GM10248 (cell line): ENCODE measurements at regions not wholly inside any gene's neighbourhood (a gene's known extent, or its start where the extent isn't known, plus 50 kb on each side); places are given as distances from the start of the nearest gene placed in this dataset.
"Not testable (repeated sequence)": the region's sequence is repeated elsewhere in the genome, so short reads cannot be mapped to it uniquely, and the experiment has no call there.

Experiments
- CTCF ChIA-PET: fragments of 300-600 bp; sonication (Branson Sonifier 250); formaldehyde crosslinking; extraction: SDS; loops from one replicate; lab custom pipeline; 2021; ENCODE audit warnings: antibody characterized with exemption; lab: Yijun Ruan, JAX
- POLR2A ChIA-PET: fragments of 350-650 bp; sonication (Branson Sonifier 250); formaldehyde crosslinking; extraction: SDS; loops from one replicate; lab custom pipeline; 2020; ENCODE audit warnings: antibody characterized with exemption; lab: Yijun Ruan, JAX
- DNase-seq: peaks from one replicate; pipeline ENCODE4 v3.0.0; 2012; ENCODE audit errors: extremely low spot score
- CTCF ChIP-seq: IDR thresholded peaks from 2 replicates; pipeline ENCODE4 v1.5.1; 2012; ENCODE audit warnings: mild to moderate bottlenecking, low read depth; ENCODE audit errors: extremely low read depth, missing control alignments, control extremely low read depth

GRCh38 chr13:19088416-19088815 lies 93.2 kb downstream of the TUBA3C start:
- TF ChIP-seq CTCF: no peak
- no peak for DNase-seq
- ChIA-PET POLR2A (no interaction called here), CTCF (no interaction called here)

- ChIA-PET POLR2A (no interaction called here), CTCF (no interaction called here)
- TF ChIP-seq CTCF: no peak
- DNase-seq: no peak
Observed at GRCh38 chr13:19085876-19086275, 95.7 kb downstream of the TUBA3C start.

GRCh38 chr13:19085258-19085657 lies 96.4 kb downstream of the TUBA3C start:
- no peak for TF ChIP-seq CTCF
- ChIA-PET CTCF (no interaction called here), POLR2A (no interaction called here)
- DNase-seq: no peak

GRCh38 chr13:19083340-19083739 lies 98.3 kb downstream of the TUBA3C start:
- CTCF ChIA-PET: interaction anchor here (1.1 kb wide), 1 partner anchor 9 kb away, joined by 3 read pairs; no protein-coding TSS in a partner anchor
- POLR2A ChIA-PET: no interaction called here
- TF ChIP-seq CTCF: no peak
- no peak for DNase-seq

GRCh38 chr13:19075418-19075817 lies 106.2 kb downstream of the TUBA3C start:
- TF ChIP-seq CTCF: no peak
- DNase-seq: no peak
- ChIA-PET POLR2A (no interaction called here), CTCF (no interaction called here)

GRCh38 chr13:19074519-19074918 lies 107.1 kb downstream of the TUBA3C start:
- DNase-seq: no peak
- ChIA-PET CTCF (no interaction called here), POLR2A (no interaction called here)
- no peak for TF ChIP-seq CTCF

- DNase-seq, POLR2A ChIA-PET, CTCF ChIA-PET: not testable (repeated sequence)
Observed at GRCh38 chr13:19074106-19074505, 107.5 kb downstream of the TUBA3C start.

GRCh38 chr13:19072956-19073706 lies 108.5 kb downstream of the TUBA3C start:
- POLR2A ChIA-PET, CTCF ChIA-PET: not testable (repeated sequence)

More at GRCh38 chr13:19072956-19073706, 108.5 kb downstream of the TUBA3C start:
- not testable (repeated sequence) for DNase-seq
